ENCODE measurements at regions not wholly inside any gene's neighbourhood (a gene's known extent, or its start where the extent isn't known, plus 50 kb on each side); places are given as distances from the start of the nearest gene placed in this dataset.

DNA sequence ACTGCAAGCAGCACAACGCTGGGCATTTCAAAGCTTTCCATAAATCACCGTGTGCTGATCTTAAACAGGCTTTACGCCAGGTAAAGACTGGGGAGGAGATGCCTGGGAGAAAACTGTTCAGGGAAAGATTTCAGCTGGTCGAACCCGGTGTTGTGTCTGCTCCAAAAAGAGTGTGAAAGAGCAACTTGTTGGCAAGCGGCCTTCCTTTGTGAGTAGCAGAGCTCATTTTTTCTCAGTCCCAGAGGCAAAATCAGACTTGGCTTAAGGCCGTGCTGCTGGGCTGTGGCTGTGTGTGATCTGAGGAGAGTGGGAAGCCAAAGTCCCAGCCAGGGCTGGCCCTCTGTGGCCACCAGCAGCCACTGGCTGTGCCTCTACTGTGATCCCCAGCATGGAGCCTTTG lies 75.7 kb upstream of the E2F8 start:
- TF ChIP-seq POLR2AphosphoS5 (IDR thresholded peaks at IDR 0.05; ENCODE audit: borderline replicate concordance, low read depth, low read length) (no peak), EZH2 (IDR thresholded peaks at IDR 0.05) (no peak)
